ENCODE measurements at regions not wholly inside any gene's neighbourhood (a gene's known extent, or its start where the extent isn't known, plus 50 kb on each side); places are given as distances from the start of the nearest gene placed in this dataset.

- CTCF ChIA-PET: no interaction called here
- TF ChIP-seq, protein P1, sequence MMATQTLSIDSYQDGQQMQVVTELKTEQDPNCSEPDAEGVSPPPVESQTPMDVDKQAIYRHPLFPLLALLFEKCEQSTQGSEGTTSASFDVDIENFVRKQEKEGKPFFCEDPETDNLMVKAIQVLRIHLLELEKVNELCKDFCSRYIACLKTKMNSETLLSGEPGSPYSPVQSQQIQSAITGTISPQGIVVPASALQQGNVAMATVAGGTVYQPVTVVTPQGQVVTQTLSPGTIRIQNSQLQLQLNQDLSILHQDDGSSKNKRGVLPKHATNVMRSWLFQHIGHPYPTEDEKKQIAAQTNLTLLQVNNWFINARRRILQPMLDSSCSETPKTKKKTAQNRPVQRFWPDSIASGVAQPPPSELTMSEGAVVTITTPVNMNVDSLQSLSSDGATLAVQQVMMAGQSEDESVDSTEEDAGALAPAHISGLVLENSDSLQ (IDR thresholded peaks at IDR 0.05): no peak
- TF ChIP-seq SP1 (IDR thresholded peaks at IDR 0.05) (no peak), FOXK2 (IDR thresholded peaks at IDR 0.05) (no peak), ARNT (IDR thresholded peaks at IDR 0.05) (no peak), ZNF384 (IDR thresholded peaks at IDR 0.05) (no peak), TARDBP (IDR thresholded peaks at IDR 0.05) (no peak), FOXM1 (IDR thresholded peaks at IDR 0.05; ENCODE audit: borderline replicate concordance) (no peak), SUZ12 (IDR thresholded peaks at IDR 0.05) (no peak), L3MBTL2 (conservative IDR thresholded peaks at IDR 0.05) (no peak), ELF4 (IDR thresholded peaks at IDR 0.05) (no peak), NFRKB (IDR thresholded peaks at IDR 0.05) (no peak), BHLHE40 (IDR thresholded peaks at IDR 0.05; ENCODE audit: borderline replicate concordance) (no peak), HDGF (IDR thresholded peaks at IDR 0.05; ENCODE audit: borderline replicate concordance) (no peak), LEF1 (IDR thresholded peaks at IDR 0.05; ENCODE audit: borderline replicate concordance) (no peak), FOXA1 (IDR thresholded peaks at IDR 0.05) (no peak), CTBP1 (IDR thresholded peaks at IDR 0.05; ENCODE audit: borderline replicate concordance) (no peak)
- POLR2A ChIA-PET: no interaction called here
- no peak for DNase-seq (ENCODE audit: extremely low spot score)
Observed at GRCh38 chr4:8704632-8705031, 112.1 kb downstream of the CPZ start.

GRCh38 chr4:8703857-8704495 lies 111.4 kb downstream of the CPZ start:
- no peak for TF ChIP-seq CTBP1 (IDR thresholded peaks at IDR 0.05; ENCODE audit: borderline replicate concordance)
- no peak for TF ChIP-seq BHLHE40 (IDR thresholded peaks at IDR 0.05; ENCODE audit: borderline replicate concordance)
- TF ChIP-seq, protein P1 (IDR thresholded peaks at IDR 0.05): no peak
- no peak for TF ChIP-seq ARNT (IDR thresholded peaks at IDR 0.05)
- no peak for TF ChIP-seq FOXA1 (IDR thresholded peaks at IDR 0.05)
- TF ChIP-seq L3MBTL2 (conservative IDR thresholded peaks at IDR 0.05): no peak
- no peak for TF ChIP-seq ELF4 (IDR thresholded peaks at IDR 0.05)
- no peak for TF ChIP-seq ZNF384 (IDR thresholded peaks at IDR 0.05)
- TF ChIP-seq LEF1 (IDR thresholded peaks at IDR 0.05; ENCODE audit: borderline replicate concordance): no peak
- TF ChIP-seq FOXK2 (IDR thresholded peaks at IDR 0.05): no peak
- no peak for TF ChIP-seq SP1 (IDR thresholded peaks at IDR 0.05)
- TF ChIP-seq HDGF (IDR thresholded peaks at IDR 0.05; ENCODE audit: borderline replicate concordance): no peak
- no peak for DNase-seq (ENCODE audit: extremely low spot score)
- ChIA-PET POLR2A (no interaction called here), CTCF (interaction anchor here (0.7 kb wide), 1 partner anchor 16 kb away, joined by 4 read pairs; no protein-coding TSS in a partner anchor)

GRCh38 chr4:8703401-8703696 lies 110.8 kb downstream of the CPZ start:
- no peak for DNase-seq (ENCODE audit: extremely low spot score)
- ChIA-PET CTCF (interaction anchor here (0.7 to 1.1 kb wide), 2 partner anchors 15 kb away, joined by 3 to 4 read pairs; no protein-coding TSS in a partner anchor), POLR2A (no interaction called here)

GRCh38 chr4:8702516-8703400 lies 110.2 kb downstream of the CPZ start:
- CTCF ChIA-PET: interaction anchor here (1.1 kb wide), 1 partner anchor 15 kb away, joined by 3 read pairs; no protein-coding TSS in a partner anchor
- DNase-seq (ENCODE audit: extremely low spot score): no peak
- TF ChIP-seq ZNF384 (IDR thresholded peaks at IDR 0.05): no peak
- TF ChIP-seq FOXK2 (IDR thresholded peaks at IDR 0.05): no peak
- TF ChIP-seq TARDBP (IDR thresholded peaks at IDR 0.05): no peak
- no peak for TF ChIP-seq HDGF (IDR thresholded peaks at IDR 0.05; ENCODE audit: borderline replicate concordance)
- no peak for TF ChIP-seq FOXA1 (IDR thresholded peaks at IDR 0.05)
- TF ChIP-seq NFRKB (IDR thresholded peaks at IDR 0.05): no peak
- TF ChIP-seq ELF4 (IDR thresholded peaks at IDR 0.05): no peak
- TF ChIP-seq ARNT (IDR thresholded peaks at IDR 0.05): no peak
- no peak for TF ChIP-seq SUZ12 (IDR thresholded peaks at IDR 0.05)
- TF ChIP-seq BHLHE40 (IDR thresholded peaks at IDR 0.05; ENCODE audit: borderline replicate concordance): no peak
- TF ChIP-seq SP1 (IDR thresholded peaks at IDR 0.05): no peak
- no peak for TF ChIP-seq LEF1 (IDR thresholded peaks at IDR 0.05; ENCODE audit: borderline replicate concordance)
- TF ChIP-seq FOXM1 (IDR thresholded peaks at IDR 0.05; ENCODE audit: borderline replicate concordance): no peak
- TF ChIP-seq, protein P1 (IDR thresholded peaks at IDR 0.05): no peak
- no peak for TF ChIP-seq CTBP1 (IDR thresholded peaks at IDR 0.05; ENCODE audit: borderline replicate concordance)
- no peak for TF ChIP-seq L3MBTL2 (conservative IDR thresholded peaks at IDR 0.05)
- POLR2A ChIA-PET: no interaction called here

More at GRCh38 chr4:8703401-8703696, 110.8 kb downstream of the CPZ start:
- no peak for TF ChIP-seq TARDBP (IDR thresholded peaks at IDR 0.05)
- TF ChIP-seq SP1 (IDR thresholded peaks at IDR 0.05): no peak
- no peak for TF ChIP-seq HDGF (IDR thresholded peaks at IDR 0.05; ENCODE audit: borderline replicate concordance)
- TF ChIP-seq ELF4 (IDR thresholded peaks at IDR 0.05): no peak
- TF ChIP-seq BHLHE40 (IDR thresholded peaks at IDR 0.05; ENCODE audit: borderline replicate concordance): no peak
- TF ChIP-seq FOXK2 (IDR thresholded peaks at IDR 0.05): no peak
- TF ChIP-seq CTBP1 (IDR thresholded peaks at IDR 0.05; ENCODE audit: borderline replicate concordance): no peak
- TF ChIP-seq L3MBTL2 (conservative IDR thresholded peaks at IDR 0.05): no peak

DNA sequence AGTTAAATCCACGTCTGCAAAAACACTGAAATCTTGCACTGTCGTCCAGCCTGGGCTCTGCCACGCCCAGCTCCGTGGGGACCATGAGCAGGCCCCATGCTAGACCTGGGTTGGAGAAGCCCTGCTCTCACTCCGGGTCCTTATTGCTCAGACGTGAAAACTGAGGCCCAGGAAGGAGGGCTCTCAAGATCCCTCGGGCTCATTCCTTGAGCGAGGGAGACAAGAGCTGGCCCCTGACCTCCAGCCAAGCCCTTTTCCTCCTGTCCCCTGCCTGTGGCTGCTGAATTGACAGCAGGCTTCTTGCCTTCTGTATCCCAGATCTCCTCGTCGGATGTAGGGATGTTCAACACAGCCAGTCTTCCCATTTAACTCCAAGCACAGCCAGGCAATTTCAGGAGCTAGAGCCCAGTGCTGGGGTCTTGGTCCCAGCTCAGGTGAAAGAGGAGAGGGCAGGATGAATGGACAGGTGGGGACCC lies 109.5 kb downstream of the CPZ start:
- CTCF ChIA-PET: interaction anchor here (0.7 to 1.1 kb wide), 2 partner anchors 13 to 14 kb away, joined by 3 to 4 read pairs; no protein-coding TSS in a partner anchor
- POLR2A ChIA-PET: no interaction called here
- no peak for DNase-seq (ENCODE audit: extremely low spot score)
- TF ChIP-seq TARDBP (IDR thresholded peaks at IDR 0.05) (no peak), FOXM1 (IDR thresholded peaks at IDR 0.05; ENCODE audit: borderline replicate concordance) (no peak), ARNT (IDR thresholded peaks at IDR 0.05) (no peak), ZNF384 (IDR thresholded peaks at IDR 0.05) (no peak), L3MBTL2 (conservative IDR thresholded peaks at IDR 0.05) (no peak), SP1 (IDR thresholded peaks at IDR 0.05) (no peak), FOXA1 (IDR thresholded peaks at IDR 0.05) (no peak), NFRKB (IDR thresholded peaks at IDR 0.05) (no peak), ELF4 (IDR thresholded peaks at IDR 0.05) (no peak), CTBP1 (IDR thresholded peaks at IDR 0.05; ENCODE audit: borderline replicate concordance) (no peak), HDGF (IDR thresholded peaks at IDR 0.05; ENCODE audit: borderline replicate concordance) (no peak), BHLHE40 (IDR thresholded peaks at IDR 0.05; ENCODE audit: borderline replicate concordance) (no peak), FOXK2 (IDR thresholded peaks at IDR 0.05) (no peak), SUZ12 (IDR thresholded peaks at IDR 0.05) (no peak), LEF1 (IDR thresholded peaks at IDR 0.05; ENCODE audit: borderline replicate concordance) (no peak)
- TF ChIP-seq, protein P1 (IDR thresholded peaks at IDR 0.05): no peak
